ENCODE measurements at regions not wholly inside any gene's neighbourhood (a gene's known extent, or its start where the extent isn't known, plus 50 kb on each side); places are given as distances from the start of the nearest gene placed in this dataset.
"Not testable (repeated sequence)": the region's sequence is repeated elsewhere in the genome, so short reads cannot be mapped to it uniquely, and the experiment has no call there.

- no peaks in the 10 kb centered on the region for H3K4me1 Mint-ChIP-seq
- H3K27me3 Mint-ChIP-seq: peaks cover 11% of the 10 kb centered on the region
- H3K36me3 Mint-ChIP-seq: no peaks in the 10 kb centered on the region
- H3K9me3 Mint-ChIP-seq: no peaks in the 10 kb centered on the region
- no peak overlapping the region for H3K27ac Mint-ChIP-seq
- no peak overlapping the region for H3K4me3 Mint-ChIP-seq
These were observed 224.8 kb downstream of the FAM43A start for GRCh38 chr3:194910414-194910984.

- peaks cover 20% of the 10 kb centered on the region for H3K27me3 Mint-ChIP-seq
- H3K9me3 Mint-ChIP-seq: peaks cover 6% of the 10 kb centered on the region
- H3K36me3 Mint-ChIP-seq: peaks cover 2% of the 10 kb centered on the region
- H3K27ac Mint-ChIP-seq: no peak overlapping the region
- H3K4me1 Mint-ChIP-seq: no peaks in the 10 kb centered on the region
- no peak overlapping the region for H3K4me3 Mint-ChIP-seq
These were observed 227.6 kb downstream of the FAM43A start for GRCh38 chr3:194913316-194913715.

- H3K27ac Mint-ChIP-seq: not testable (repeated sequence)
These were observed 239.2 kb downstream of the FAM43A start for GRCh38 chr3:194924889-194925288.

DNA sequence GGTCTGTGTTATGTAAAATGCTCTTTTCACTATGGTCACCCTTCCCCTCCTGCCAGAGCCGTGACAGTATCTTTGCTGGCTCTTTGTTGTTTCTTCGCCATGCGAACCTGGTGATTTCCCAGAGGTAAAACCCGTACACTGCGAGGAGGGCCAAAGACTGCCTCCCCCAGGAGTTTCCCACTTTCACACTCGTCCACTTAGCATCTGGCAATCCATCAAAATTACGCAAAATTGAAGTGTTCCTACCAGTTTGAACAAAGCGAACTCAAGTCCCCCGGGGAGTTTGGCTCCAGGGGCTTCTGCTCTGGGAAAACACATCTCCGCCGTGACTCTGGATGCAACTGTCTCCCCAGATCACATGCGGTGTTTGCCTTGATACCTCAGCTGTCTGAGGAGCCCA, 239.9 kb downstream of the FAM43A start:
- Mint-ChIP-seq H3K9me3 (peaks cover 5% of the 10 kb centered on the region), H3K27me3 (peaks cover 9% of the 10 kb centered on the region), H3K27ac (no peak overlapping the region), H3K36me3 (no peaks in the 10 kb centered on the region), H3K4me1 (no peaks in the 10 kb centered on the region), H3K4me3 (no peak overlapping the region)

More at GRCh38 chr3:194924889-194925288, 239.2 kb downstream of the FAM43A start:
- H3K4me1 Mint-ChIP-seq, H3K36me3 Mint-ChIP-seq, H3K4me3 Mint-ChIP-seq, H3K9me3 Mint-ChIP-seq, H3K27me3 Mint-ChIP-seq: not testable (repeated sequence)

DNA sequence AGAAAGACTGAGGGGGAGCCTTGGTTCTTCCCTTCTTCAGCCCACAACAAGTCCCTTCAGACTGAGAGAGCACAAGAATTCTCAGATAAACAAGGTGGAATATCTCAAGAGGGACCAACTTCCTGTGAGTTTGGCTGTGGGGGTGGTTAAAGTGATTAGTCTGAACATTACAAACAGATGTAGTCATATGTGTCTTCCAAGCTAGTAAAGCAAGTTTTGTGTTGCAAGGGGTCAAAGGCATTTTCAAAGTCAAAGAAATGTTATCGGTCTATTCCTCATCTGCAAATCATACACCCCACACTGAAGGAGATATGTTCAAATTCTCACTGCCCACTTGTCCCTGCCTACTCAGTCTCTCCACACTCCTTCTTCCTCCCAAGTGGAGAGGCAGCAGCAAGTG, 242.5 kb downstream of the FAM43A start:
- Mint-ChIP-seq H3K4me1 (no peaks in the 10 kb centered on the region), H3K27me3 (peaks cover 9% of the 10 kb centered on the region), H3K36me3 (no peaks in the 10 kb centered on the region), H3K27ac (no peak overlapping the region), H3K9me3 (no peaks in the 10 kb centered on the region), H3K4me3 (no peak overlapping the region)

- Mint-ChIP-seq H3K9me3 (no peaks in the 10 kb centered on the region), H3K4me1 (no peaks in the 10 kb centered on the region), H3K27ac (no peak overlapping the region), H3K36me3 (no peaks in the 10 kb centered on the region), H3K4me3 (no peak overlapping the region), H3K27me3 (peaks cover 9% of the 10 kb centered on the region)
These were observed 243.3 kb downstream of the FAM43A start for GRCh38 chr3:194928831-194929577.

DNA sequence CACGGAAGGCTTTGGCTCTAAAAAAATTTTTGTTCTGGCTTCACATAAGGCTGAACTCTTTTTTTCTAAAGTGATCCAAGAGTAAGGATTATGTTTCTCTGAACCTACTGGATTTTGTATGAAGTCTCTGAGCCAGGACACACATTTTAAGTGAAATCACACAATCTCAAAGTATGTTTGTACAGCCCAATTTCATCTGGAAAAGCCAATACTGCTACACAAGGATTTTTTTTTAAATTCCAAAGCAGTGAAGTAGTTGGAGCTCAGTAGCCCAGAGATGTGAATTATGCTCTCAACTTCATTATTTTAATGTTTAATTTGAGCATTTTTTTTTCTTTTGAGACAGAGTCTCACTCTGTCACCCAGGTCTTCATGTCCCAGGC, 243.9 kb downstream of the FAM43A start:
- no peak overlapping the region for H3K27ac Mint-ChIP-seq
- no peak overlapping the region for H3K4me3 Mint-ChIP-seq
- H3K27me3 Mint-ChIP-seq: peaks cover 9% of the 10 kb centered on the region
- H3K36me3 Mint-ChIP-seq: no peaks in the 10 kb centered on the region
- H3K9me3 Mint-ChIP-seq: no peaks in the 10 kb centered on the region
- H3K4me1 Mint-ChIP-seq: no peaks in the 10 kb centered on the region

GRCh38 chr3:194930377-194931204, 244.9 kb downstream of the FAM43A start:
- peaks cover 7% of the 10 kb centered on the region for H3K27me3 Mint-ChIP-seq

GRCh38 chr3:194931347-194931746, 245.7 kb downstream of the FAM43A start:
- Mint-ChIP-seq H3K4me3 (no peak overlapping the region), H3K4me1 (no peaks in the 10 kb centered on the region), H3K27ac (no peak overlapping the region), H3K36me3 (no peaks in the 10 kb centered on the region), H3K27me3 (peaks cover 5% of the 10 kb centered on the region), H3K9me3 (no peaks in the 10 kb centered on the region)

More at GRCh38 chr3:194930377-194931204, 244.9 kb downstream of the FAM43A start:
- Mint-ChIP-seq H3K27ac (no peak overlapping the region), H3K4me3 (no peak overlapping the region), H3K4me1 (no peaks in the 10 kb centered on the region), H3K9me3 (no peaks in the 10 kb centered on the region), H3K36me3 (no peaks in the 10 kb centered on the region)

DNA sequence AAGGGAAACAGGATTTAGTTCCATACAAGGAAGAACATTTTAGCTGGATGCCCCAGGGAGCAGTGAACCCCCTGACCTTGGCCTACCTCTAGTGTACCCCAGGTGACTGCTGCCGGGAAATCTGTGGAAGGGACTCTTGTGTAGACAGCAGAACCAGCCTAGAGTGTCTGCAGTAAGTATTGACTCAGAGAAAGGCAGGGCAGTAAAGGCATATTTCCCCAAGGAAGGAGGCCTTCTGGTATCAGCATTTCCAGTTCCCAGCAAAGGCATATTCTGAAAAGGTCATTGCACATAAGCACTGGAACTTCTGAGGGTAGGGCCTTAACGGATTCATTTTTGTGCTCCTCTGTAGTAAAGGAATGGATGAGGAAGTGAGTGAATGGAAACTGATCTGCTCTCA, 246.2 kb downstream of the FAM43A start:
- H3K4me1 Mint-ChIP-seq: no peaks in the 10 kb centered on the region
- H3K36me3 Mint-ChIP-seq: no peaks in the 10 kb centered on the region
- no peak overlapping the region for H3K27ac Mint-ChIP-seq
- H3K4me3 Mint-ChIP-seq: no peak overlapping the region
- no peaks in the 10 kb centered on the region for H3K9me3 Mint-ChIP-seq
- peaks cover 3% of the 10 kb centered on the region for H3K27me3 Mint-ChIP-seq

DNA sequence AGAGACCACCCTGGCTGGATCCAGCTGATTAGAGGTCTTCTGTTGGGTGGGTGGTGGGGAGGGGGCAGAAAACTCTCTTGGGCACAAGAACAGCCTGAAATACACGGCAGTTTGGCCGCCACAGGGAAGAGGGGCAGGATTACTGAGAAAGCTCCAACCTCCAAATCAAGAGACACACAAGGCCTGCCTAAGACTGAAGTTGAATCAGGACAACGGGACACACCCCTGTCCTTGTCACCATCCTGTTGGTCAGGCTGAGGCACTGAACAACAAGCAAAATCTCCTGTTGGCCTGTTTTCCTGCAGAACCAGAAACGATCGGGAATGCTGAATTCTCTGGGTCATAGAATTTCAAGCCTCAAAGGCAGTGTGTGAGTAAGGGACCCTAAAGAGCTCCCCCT, 247.8 kb downstream of the FAM43A start:
- H3K36me3 Mint-ChIP-seq: no peaks in the 10 kb centered on the region
- H3K4me1 Mint-ChIP-seq: no peaks in the 10 kb centered on the region
- no peaks in the 10 kb centered on the region for H3K9me3 Mint-ChIP-seq
- H3K27me3 Mint-ChIP-seq: peaks cover 3% of the 10 kb centered on the region
- no peak overlapping the region for H3K4me3 Mint-ChIP-seq
- no peak overlapping the region for H3K27ac Mint-ChIP-seq

- Mint-ChIP-seq H3K36me3 (no peaks in the 10 kb centered on the region), H3K4me1 (no peaks in the 10 kb centered on the region), H3K9me3 (no peaks in the 10 kb centered on the region), H3K4me3 (no peak overlapping the region), H3K27me3 (no peaks in the 10 kb centered on the region), H3K27ac (no peak overlapping the region)
These were observed 249.4 kb downstream of the FAM43A start for GRCh38 chr3:194935061-194935460.

- H3K27me3 Mint-ChIP-seq: peaks cover 1% of the 10 kb centered on the region
These were observed 250.2 kb downstream of the FAM43A start for GRCh38 chr3:194935632-194936470.

DNA sequence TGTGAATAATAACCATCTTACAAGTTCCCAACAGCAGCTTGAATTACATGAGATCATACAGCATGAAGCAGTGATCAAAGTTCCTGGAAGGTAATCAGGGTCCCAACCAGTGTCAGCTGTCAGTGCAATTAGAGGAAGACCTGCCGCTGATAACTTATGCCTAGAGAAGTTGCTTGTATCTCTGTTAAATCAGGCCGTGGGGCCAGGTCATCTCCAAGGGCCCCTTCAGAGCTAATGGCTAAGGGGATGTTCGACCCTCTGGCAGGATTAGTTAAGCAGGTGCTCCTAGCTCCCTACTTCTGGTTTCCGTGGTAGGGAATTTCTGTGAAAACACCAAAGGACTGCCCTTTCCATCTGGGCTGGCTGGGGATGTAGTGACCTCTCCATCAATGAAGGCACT, 251.0 kb downstream of the FAM43A start:
- H3K27ac Mint-ChIP-seq: no peak overlapping the region
- H3K4me1 Mint-ChIP-seq: no peaks in the 10 kb centered on the region
- no peaks in the 10 kb centered on the region for H3K9me3 Mint-ChIP-seq
- H3K27me3 Mint-ChIP-seq: peaks cover 7% of the 10 kb centered on the region
- H3K36me3 Mint-ChIP-seq: no peaks in the 10 kb centered on the region
- no peak overlapping the region for H3K4me3 Mint-ChIP-seq

More at GRCh38 chr3:194935632-194936470, 250.2 kb downstream of the FAM43A start:
- Mint-ChIP-seq H3K4me1 (no peaks in the 10 kb centered on the region), H3K9me3 (no peaks in the 10 kb centered on the region), H3K4me3 (no peak overlapping the region), H3K36me3 (no peaks in the 10 kb centered on the region), H3K27ac (no peak overlapping the region)

DNA sequence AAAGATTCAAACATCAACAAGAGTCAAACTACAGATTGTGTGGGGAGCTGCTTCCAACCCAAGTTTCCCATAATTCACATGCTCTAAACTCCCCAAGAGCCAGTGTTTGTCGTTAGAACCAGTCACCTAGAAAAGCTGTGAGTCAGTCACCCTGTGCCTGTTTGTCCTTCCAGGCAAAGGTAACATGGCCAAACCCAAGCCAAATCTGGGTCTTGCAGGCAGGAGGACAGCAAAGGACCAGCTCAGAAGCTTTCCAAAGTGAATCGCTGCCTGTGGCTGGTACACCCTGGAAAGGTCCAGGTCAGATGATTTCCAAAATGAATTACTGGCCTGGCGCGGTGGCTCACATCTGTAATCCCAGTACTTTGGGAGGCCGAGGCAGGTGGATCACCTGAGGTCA, 251.5 kb downstream of the FAM43A start:
- Mint-ChIP-seq H3K36me3 (no peaks in the 10 kb centered on the region), H3K27me3 (peaks cover 7% of the 10 kb centered on the region), H3K4me1 (no peaks in the 10 kb centered on the region), H3K9me3 (no peaks in the 10 kb centered on the region), H3K4me3 (no peak overlapping the region), H3K27ac (no peak overlapping the region)
